Bronchial epithelial cell (primary cell): ENCODE measurements at regions not wholly inside any gene's neighbourhood (a gene's known extent, or its start where the extent isn't known, plus 50 kb on each side); places are given as distances from the start of the nearest gene placed in this dataset.

Experiments used
- DNase-seq: peaks from one replicate; pipeline ENCODE4 v3.0.0-alpha.2; 2010; ENCODE audit warnings: low read depth
- FAIRE-seq: peaks from 2 replicates; lab custom pipeline; 2011; peaks lifted over from hg19 to GRCh38; lab: Jason Lieb, UNC
- H3K27me3 ChIP-seq: 2 replicates; pipeline ENCODE4 v1.5.1; 2011; ENCODE audit warnings: low read length; ENCODE audit not compliant: control insufficient read depth, insufficient read depth
- H3K36me3 ChIP-seq: 2 replicates; pipeline ENCODE4 v1.5.1; 2011; ENCODE audit warnings: low read length; ENCODE audit not compliant: control insufficient read depth, insufficient read depth
- H3K4me3 ChIP-seq: 2 replicates; pipeline ENCODE4 v1.5.1; 2011; ENCODE audit warnings: mild to moderate bottlenecking, low read depth, low read length, control low read depth
- TF ChIP-seq, protein P1 (sequence below): IDR thresholded peaks from 2 replicates; pipeline ENCODE4 v1.5.1; 2011; ENCODE audit warnings: mild to moderate bottlenecking, moderate library complexity, low read length, control low read depth, inconsistent platforms; ENCODE audit not compliant: insufficient read depth, severe bottlenecking

GRCh38 chr1:147834181-147834580 lies 68.4 kb upstream of the GJA8 start:
- TF ChIP-seq, protein P1, sequence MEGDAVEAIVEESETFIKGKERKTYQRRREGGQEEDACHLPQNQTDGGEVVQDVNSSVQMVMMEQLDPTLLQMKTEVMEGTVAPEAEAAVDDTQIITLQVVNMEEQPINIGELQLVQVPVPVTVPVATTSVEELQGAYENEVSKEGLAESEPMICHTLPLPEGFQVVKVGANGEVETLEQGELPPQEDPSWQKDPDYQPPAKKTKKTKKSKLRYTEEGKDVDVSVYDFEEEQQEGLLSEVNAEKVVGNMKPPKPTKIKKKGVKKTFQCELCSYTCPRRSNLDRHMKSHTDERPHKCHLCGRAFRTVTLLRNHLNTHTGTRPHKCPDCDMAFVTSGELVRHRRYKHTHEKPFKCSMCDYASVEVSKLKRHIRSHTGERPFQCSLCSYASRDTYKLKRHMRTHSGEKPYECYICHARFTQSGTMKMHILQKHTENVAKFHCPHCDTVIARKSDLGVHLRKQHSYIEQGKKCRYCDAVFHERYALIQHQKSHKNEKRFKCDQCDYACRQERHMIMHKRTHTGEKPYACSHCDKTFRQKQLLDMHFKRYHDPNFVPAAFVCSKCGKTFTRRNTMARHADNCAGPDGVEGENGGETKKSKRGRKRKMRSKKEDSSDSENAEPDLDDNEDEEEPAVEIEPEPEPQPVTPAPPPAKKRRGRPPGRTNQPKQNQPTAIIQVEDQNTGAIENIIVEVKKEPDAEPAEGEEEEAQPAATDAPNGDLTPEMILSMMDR: no peak
- H3K4me3 ChIP-seq: no peak overlapping the region
- no peaks in the 10 kb centered on the region for H3K36me3 ChIP-seq
- no peak for FAIRE-seq
- DNase-seq: no peak
- no peaks in the 10 kb centered on the region for H3K27me3 ChIP-seq

GRCh38 chr1:147834810-147835209 lies 67.8 kb upstream of the GJA8 start:
- DNase-seq (no peak), FAIRE-seq (no peak)
- TF ChIP-seq, protein P1: no peak
- no peaks in the 10 kb centered on the region for H3K27me3 ChIP-seq
- H3K36me3 ChIP-seq: no peaks in the 10 kb centered on the region
- no peak overlapping the region for H3K4me3 ChIP-seq

GRCh38 chr1:147837129-147837963 lies 65.2 kb upstream of the GJA8 start:
- DNase-seq: peak; percentile 38
- no peak overlapping the region for H3K4me3 ChIP-seq
- no peaks in the 10 kb centered on the region for H3K27me3 ChIP-seq
- H3K36me3 ChIP-seq: no peaks in the 10 kb centered on the region
- peak; percentile 76 for FAIRE-seq
- TF ChIP-seq, protein P1: no peak

- no peak overlapping the region for H3K4me3 ChIP-seq
- FAIRE-seq (no peak), DNase-seq (no peak)
- TF ChIP-seq, protein P1: no peak
- H3K27me3 ChIP-seq: no peaks in the 10 kb centered on the region
- H3K36me3 ChIP-seq: no peaks in the 10 kb centered on the region
Observed at GRCh38 chr1:147837964-147838292, 64.7 kb upstream of the GJA8 start.

DNA sequence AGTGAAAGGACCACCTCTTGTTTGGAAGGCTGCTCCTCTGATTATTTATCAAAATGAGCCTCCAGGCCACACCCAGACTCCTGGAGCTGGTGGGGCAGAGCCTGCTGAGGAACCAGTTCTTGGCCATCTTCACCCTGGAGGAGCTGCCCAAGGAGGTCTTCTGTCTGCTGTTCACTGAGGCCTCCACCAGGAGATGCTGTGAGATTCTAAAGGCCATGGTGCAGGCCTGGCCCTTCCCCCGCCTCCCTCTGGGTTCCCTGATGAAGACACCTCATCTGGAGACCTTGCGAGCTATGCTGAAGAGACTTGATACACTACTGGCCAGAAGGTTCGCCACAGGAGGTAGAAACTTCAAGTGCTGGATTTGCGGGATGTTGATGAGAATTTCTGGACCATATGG lies 61.7 kb upstream of the GJA8 start:
- DNase-seq (no peak), FAIRE-seq (no peak)
- Histone ChIP-seq H3K36me3 (no peaks in the 10 kb centered on the region), H3K27me3 (no peaks in the 10 kb centered on the region), H3K4me3 (no peak overlapping the region)
- TF ChIP-seq, protein P1: no peak

DNA sequence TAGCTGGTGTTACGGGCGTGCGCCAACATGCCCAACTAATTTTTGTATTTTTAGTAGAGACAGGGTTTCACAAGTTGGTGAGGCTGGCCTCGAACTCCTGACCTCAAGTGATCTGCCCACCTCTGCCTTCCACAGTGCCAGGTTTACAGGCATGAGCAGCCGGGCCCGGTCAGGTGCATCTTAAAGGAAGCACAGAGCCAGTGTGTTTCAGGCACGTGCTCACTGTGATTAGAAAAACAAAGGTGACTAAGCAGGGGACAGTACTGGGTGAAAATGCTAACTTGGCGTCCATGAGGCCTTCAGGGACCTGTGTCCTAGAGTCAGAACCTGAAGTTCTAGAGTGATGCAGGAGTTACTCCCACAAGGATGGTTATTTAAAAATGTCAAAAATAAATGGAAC lies 60.0 kb upstream of the GJA8 start:
- Histone ChIP-seq H3K27me3 (no peaks in the 10 kb centered on the region), H3K36me3 (no peaks in the 10 kb centered on the region), H3K4me3 (no peak overlapping the region)
- FAIRE-seq: no peak
- TF ChIP-seq, protein P1: no peak
- DNase-seq: no peak
